HG02588 (cell line): ENCODE measurements at regions not wholly inside any gene's neighbourhood (a gene's known extent, or its start where the extent isn't known, plus 50 kb on each side); places are given as distances from the start of the nearest gene placed in this dataset.
"Not testable (repeated sequence)": the region's sequence is repeated elsewhere in the genome, so short reads cannot be mapped to it uniquely, and the experiment has no call there.

Source experiments
- ATAC-seq: cut with Tn5 transposase; IDR thresholded peaks from one replicate; pipeline ENCODE4 v1.9.1; 2021; ENCODE audit warnings: mild to moderate bottlenecking, moderate library complexity; ENCODE audit not compliant: unreplicated experiment

- ATAC-seq: peak; percentile 51
Measured at GRCh38 chr7:66413379-66414114, 208.4 kb downstream of the TPST1 start.

DNA sequence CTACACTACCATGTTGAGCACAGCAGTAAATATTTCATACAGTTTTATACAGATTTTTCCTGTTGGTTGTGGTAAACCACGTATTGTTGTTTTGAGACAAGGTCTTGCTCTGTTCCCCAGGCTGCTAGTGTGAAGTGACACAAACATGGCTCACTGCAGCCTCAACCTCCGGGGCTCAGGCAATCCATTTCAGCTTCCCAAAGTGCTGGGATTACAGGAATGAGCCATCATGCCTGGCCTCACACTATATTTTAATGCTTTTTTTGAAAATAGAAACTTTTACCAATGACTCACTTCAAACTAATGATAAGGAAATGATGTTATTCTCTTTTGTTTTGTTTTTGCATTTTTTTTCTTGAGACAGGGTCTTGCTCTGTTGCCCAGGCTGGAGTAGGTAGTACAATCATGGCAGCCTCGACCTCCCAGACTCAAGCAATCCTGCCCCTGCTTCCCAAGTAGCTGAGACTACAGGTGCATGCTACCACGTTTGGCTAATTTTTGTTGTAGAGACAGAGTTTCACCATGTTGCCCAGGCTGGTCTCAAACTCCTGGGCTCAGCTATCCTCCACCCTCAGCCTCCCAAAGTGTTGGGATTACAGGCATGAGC is 210.6 kb downstream of the TPST1 start:
- no peak for ATAC-seq

GRCh38 chr7:66418537-66418936 is 210.1 kb upstream of the KCTD7 start:
- no peak for ATAC-seq

DNA sequence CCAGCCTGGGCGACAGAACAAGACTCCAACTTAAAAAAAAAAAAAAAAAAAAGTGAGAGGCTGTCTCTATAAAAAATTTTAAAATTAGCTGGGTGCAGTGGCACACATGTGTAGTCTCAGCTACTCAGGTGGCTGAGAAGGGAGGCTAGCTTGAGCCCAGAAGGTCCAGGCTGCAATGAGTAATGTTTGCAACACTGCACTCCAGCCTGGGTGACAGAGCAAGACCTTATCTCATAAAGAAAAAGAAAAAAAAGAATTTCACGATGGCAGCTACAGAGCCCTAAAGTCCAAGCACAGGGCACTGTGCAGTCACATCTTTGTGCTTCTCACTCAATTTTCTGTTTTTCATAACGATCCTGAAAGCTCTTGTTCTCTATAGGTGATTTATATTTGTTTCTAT is 209.5 kb upstream of the KCTD7 start:
- ATAC-seq: no peak

- no peak for ATAC-seq
Measured at GRCh38 chr7:66421830-66422475, 206.7 kb upstream of the KCTD7 start.

DNA sequence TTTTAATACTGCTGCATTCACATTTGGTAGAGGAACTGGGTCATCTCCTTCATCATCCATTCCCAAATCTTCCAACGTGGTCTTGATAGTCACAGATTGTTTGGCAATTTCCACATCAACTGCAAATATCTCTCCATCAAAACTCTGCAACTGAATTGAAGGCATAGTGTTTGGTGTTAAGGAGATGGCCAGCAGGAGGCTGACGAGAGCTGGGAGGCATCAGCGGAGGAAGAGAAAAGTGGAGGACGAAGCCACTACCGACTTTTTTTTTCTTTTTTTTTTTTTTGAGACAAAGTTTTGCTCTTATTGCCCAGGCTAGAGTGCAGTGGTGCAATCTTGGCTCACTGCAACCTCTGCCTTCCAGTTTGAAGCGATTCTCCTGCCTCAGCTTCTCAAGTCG is 205.0 kb upstream of the KCTD7 start:
- no peak for ATAC-seq

DNA sequence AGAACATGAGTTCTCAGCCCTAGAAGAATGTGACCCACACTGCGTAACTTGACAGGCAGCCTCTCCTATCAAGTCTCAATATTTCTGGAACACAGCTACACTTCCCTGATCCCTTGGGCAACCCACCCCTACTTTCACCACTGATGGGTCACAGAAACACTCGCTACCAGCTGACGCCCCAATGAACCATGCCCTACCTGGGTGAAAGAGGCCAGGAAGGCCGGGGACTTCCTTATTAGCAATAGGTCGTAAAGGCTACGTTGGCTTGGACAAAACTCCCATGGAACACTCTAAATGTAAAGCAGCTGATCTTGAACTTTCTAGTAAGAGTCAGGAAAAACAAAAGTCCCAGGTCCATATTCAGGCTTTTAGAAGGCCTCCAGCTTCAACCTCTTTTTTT is 202.3 kb upstream of the KCTD7 start:
- no peak for ATAC-seq

GRCh38 chr7:66426996-66427395 is 201.7 kb upstream of the KCTD7 start:
- no peak for ATAC-seq

GRCh38 chr7:66427956-66428355 is 200.7 kb upstream of the KCTD7 start:
- ATAC-seq: no peak

- no peak for ATAC-seq
Measured at GRCh38 chr7:66429498-66430163, 199.1 kb upstream of the KCTD7 start.

GRCh38 chr7:66430164-66430545 is 198.5 kb upstream of the KCTD7 start:
- ATAC-seq: no peak

DNA sequence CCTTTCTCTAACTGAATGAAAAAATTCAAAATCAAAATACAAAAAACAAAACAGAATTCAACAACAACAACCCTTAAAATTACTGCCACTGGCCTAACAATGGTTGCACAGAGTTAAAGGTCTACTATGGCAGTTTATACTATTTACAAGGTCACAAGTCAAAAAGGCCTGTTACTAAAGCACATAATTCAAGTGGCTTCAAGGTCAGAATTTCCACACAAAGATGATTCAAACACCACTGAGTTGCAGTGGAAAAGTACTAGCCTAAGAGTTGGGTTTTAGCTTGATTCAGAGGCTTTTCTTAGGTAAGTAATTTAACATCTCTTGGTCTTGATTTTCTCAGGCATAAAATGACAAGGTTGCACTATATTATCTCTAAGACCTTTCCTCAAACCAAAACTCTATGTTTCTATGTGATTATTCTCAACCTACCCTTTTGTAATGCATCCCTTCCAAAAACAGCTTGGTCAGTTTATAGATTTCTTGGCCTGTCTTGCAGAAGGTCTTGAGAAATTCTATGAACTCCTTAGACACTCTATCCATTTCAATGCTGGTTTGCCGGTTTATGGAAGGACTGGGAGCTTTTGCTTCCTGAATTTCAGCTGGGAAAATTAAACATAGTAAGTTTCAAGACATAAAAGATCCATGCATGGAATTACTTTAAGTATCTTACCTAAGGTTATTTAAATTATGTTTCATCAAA is 189.8 kb upstream of the KCTD7 start:
- ATAC-seq: not testable (repeated sequence)

- no peak for ATAC-seq
Measured at GRCh38 chr7:66442385-66442784, 186.3 kb upstream of the KCTD7 start.

DNA sequence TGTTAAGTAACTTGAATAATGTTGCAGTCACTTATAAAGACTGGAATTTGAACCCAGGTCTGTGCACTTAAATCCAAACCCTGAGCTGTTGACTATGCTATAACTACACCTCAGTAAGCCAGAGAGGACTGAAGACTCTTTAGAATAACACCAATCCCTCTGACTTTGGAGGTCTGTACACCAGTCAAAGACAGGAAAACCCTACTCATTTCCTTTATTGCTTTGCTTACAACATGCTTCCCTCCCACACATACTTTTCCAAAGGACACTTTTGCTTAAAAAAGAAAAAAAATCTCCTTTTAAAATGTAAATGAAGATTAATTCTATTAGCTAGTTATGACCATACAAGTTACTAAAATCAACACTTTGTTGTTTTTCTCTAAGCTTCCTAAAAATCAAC is 184.7 kb upstream of the KCTD7 start:
- no peak for ATAC-seq

DNA sequence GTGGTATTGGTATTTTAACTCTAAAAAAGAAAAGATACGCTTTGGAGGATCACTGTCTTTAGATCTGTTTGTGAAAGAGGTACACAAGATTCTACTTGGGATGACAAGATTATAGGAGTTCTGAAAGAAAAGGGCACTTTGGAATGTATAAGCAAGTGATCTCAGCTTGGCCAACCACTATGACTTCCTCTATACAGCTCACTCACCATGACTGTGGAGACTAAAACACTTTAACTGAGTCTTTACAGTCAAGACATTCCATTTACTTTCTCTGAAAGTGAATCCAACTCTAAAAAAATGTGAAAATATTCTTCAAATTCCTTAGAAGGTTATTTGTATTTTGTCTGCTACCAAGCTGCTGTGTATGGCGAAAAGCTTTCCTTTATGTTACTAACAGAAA is 181.7 kb upstream of the KCTD7 start:
- not testable (repeated sequence) for ATAC-seq

DNA sequence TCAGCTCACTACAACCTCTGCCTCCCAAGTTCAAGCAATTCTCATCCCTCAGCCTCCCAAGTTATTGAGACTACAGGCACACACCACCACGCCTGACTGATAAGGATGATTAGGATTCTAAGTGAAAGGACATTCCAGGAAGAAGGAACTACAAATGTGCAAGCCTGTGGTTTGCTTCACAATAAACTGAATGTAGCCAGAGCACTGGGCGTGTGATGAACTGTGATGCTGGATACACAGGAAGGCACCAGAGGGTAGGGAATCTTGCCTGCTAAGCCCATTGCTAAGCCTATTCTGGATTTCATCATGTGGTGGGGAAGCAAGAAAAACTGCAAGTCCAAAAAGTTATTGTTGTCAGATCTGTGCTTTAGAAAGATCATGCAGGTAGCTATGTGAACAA is 177.9 kb upstream of the KCTD7 start:
- ATAC-seq: not testable (repeated sequence)

DNA sequence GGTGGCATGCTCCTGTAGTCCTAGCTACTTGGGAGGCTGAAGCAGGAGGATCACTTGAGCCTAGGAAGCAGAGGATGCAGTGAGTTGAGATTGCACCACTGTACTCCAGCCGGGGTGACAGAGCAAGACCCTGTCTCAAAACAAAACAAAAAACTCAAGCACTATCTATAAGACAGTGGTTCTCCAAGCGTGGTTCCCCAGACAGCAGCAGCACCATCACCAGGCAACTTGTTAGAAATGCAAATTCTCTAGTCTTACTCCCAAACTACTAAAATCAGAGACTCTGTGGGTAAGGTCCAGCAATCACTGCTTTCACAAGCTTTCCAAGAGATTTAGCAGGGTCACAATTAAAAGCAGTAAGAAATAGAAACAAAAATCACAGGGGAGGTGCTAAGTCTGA is 177.0 kb upstream of the KCTD7 start:
- ATAC-seq: not testable (repeated sequence)

GRCh38 chr7:66452165-66452564 is 176.5 kb upstream of the KCTD7 start:
- ATAC-seq: no peak

GRCh38 chr7:66453340-66453739 is 175.3 kb upstream of the KCTD7 start:
- no peak for ATAC-seq

DNA sequence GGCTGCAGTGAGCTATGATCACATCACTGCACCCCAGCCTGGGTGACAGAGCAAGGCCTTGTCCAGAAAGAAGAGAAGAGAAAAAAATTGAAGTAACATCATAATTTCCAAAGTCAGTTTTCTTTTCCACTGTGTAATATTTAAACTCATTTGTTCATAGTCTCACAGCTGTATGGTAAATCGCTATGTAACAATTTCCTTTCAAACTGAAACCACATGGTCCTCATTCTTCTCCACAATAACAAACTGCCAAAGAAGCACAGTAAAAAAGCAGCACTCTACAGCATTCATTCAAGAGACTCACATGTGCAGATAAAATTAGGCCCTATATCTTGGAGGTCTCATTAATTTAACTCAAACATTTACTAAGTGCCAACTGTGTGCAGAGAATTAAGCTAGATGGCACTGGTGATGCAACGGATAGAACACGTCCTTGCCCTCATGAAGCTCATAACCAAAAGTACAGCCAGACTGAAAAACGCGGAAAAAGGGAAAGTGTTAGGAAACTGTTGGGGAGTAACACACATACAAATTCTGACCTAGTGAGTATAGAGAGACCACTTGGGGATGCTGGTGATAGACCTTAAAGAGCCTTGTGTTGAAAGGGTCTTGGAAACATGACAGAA is 174.0 kb upstream of the KCTD7 start:
- no peak for ATAC-seq

- ATAC-seq: not testable (repeated sequence)
Measured at GRCh38 chr7:66455432-66455831, 173.2 kb upstream of the KCTD7 start.
